HCT116 (cell line): ENCODE measurements at regions not wholly inside any gene's neighbourhood (a gene's known extent, or its start where the extent isn't known, plus 50 kb on each side); places are given as distances from the start of the nearest gene placed in this dataset.

Source experiments
- ATAC-seq: fragments of 200-7000 bp; cut with Tn5 transposase; 2 replicates; pipeline ENCODE4 v1.9.1; 2020; ENCODE audit warnings: mild to moderate bottlenecking, moderate library complexity
- BruUV-seq: library from RNA; stranded (reverse); fragments of 400-500 nt; replicated peaks from 2 replicates; lab custom pipeline; 2021; lab: Mats Ljungman, UMichigan
- CTCF ChIA-PET: fragments of 300-600 bp; sonication (Branson Sonifier 250); formaldehyde crosslinking; loops from one replicate; lab custom pipeline; 2021; ENCODE audit warnings: antibody characterized with exemption; lab: Charles Lee
- POLR2A ChIA-PET: fragments of 300-600, 350-600 bp; sonication (Branson Sonifier 250); formaldehyde crosslinking; loops from one replicate; lab custom pipeline; 2021; ENCODE audit warnings: antibody characterized with exemption; lab: Charles Lee
- RAD21 ChIA-PET, 2 experiments: fragments of 300-600 bp; sonication (Branson Sonifier 250); formaldehyde crosslinking; loops; one replicate each; lab custom pipeline; 2023; ENCODE audit warnings: low total read pairs in 2 of 2; ENCODE audit not compliant: uncharacterized antibody in 2 of 2, unreplicated experiment in 2 of 2, low non-redundant PET in 1 of 2; lab: Charles Lee
- DNase-seq: peaks from one replicate; pipeline ENCODE4 v3.0.0-alpha.2; 2010; ENCODE audit warnings: low read depth, low spot score
- H2AFZ ChIP-seq: fragments of 200-600 bp; shearing (Covaris generic), sonication (generic); 2 replicates; pipeline ENCODE4 v1.6.1; 2017; ENCODE audit warnings: low read depth, mixed run types, mixed read lengths, antibody characterized with exemption, low read length; ENCODE audit not compliant: poor library complexity, severe bottlenecking
- H3K27ac ChIP-seq: 2 replicates; pipeline ENCODE4 v1.5.1; 2012; ENCODE audit warnings: low read depth, low read length
- H3K27me3 ChIP-seq: fragments of 200-600 bp; sonication (generic); 2 replicates; pipeline ENCODE4 v1.6.1; 2016; ENCODE audit warnings: mixed run types, low read length, mixed read lengths; ENCODE audit not compliant: insufficient read depth
- H3K36me3 ChIP-seq, 2 experiments: fragments of 200-500 bp in 1 of 2; fragments of 200-600 bp in 1 of 2; sonication (Bioruptor generic) in 1 of 2; sonication (generic) in 1 of 2; 2 replicates each; pipeline versions ENCODE4 v1.5.1 to v1.6.1; 2014 to 2016; ENCODE audit warnings: low read length in 2 of 2, inconsistent platforms in 1 of 2, mixed read lengths in 1 of 2, mixed run types in 1 of 2; ENCODE audit not compliant: insufficient read depth in 2 of 2, control insufficient read depth in 1 of 2
- H3K4me1 ChIP-seq, 2 experiments: fragments of 200-600 bp in 1 of 2; sonication (generic) in 1 of 2; 2 replicates each; pipeline versions ENCODE4 v1.5.1 to v1.6.1; 2012 to 2017; ENCODE audit warnings: low read length in 2 of 2, inconsistent platforms in 1 of 2, mild to moderate bottlenecking in 1 of 2, mixed read lengths in 1 of 2, mixed run types in 1 of 2, moderate library complexity in 1 of 2; ENCODE audit not compliant: insufficient read depth in 2 of 2, control insufficient read depth in 1 of 2
- H3K4me2 ChIP-seq: fragments of 200-600 bp; sonication (generic); 2 replicates; pipeline ENCODE4 v1.6.1; 2017; ENCODE audit warnings: mixed run types, low read length, mixed read lengths
- H3K4me3 ChIP-seq, 2 experiments: fragments of 200-600 bp in 1 of 2; sonication (generic) in 1 of 2; replicated peaks in 1 of 2; 2 replicates each; pipeline ENCODE4 v1.5.1; 2011 to 2016; ENCODE audit warnings: low read length in 2 of 2, control low read depth in 1 of 2, low read depth in 1 of 2, mild to moderate bottlenecking in 1 of 2, mixed read lengths in 1 of 2, mixed run types in 1 of 2
- H3K79me2 ChIP-seq: fragments of 200-600 bp; sonication (generic); 2 replicates; pipeline ENCODE4 v1.6.1; 2017; ENCODE audit warnings: mild to moderate bottlenecking, mixed run types, low read length, moderate library complexity, mixed read lengths; ENCODE audit not compliant: insufficient read depth
- H3K9ac ChIP-seq: fragments of 200-600 bp; sonication (generic); 2 replicates; pipeline ENCODE4 v1.6.1; 2016; ENCODE audit warnings: low read length, mixed read lengths
- H3K9me2 ChIP-seq: fragments of 200-600 bp; sonication (generic), shearing (Covaris generic); 2 replicates; pipeline ENCODE4 v1.6.1; 2017; ENCODE audit warnings: mixed run types, mild to moderate bottlenecking, moderate library complexity; ENCODE audit not compliant: insufficient read depth
- H3K9me3 ChIP-seq, 2 experiments: fragments of 200-500 bp in 1 of 2; fragments of 200-600 bp in 1 of 2; sonication (Bioruptor generic) in 1 of 2; sonication (generic) in 1 of 2; 2 replicates each; pipeline ENCODE4 v1.6.1; 2014 to 2017; ENCODE audit warnings: low read length in 2 of 2, mixed read lengths in 2 of 2, inconsistent platforms in 1 of 2, low read depth in 1 of 2, mild to moderate bottlenecking in 1 of 2, mixed run types in 1 of 2, moderate library complexity in 1 of 2; ENCODE audit not compliant: control insufficient read depth in 1 of 2, insufficient read depth in 1 of 2
- H4K20me1 ChIP-seq: fragments of 200-600 bp; sonication (generic), shearing (Covaris generic); 2 replicates; pipeline ENCODE4 v1.6.1; 2017; ENCODE audit warnings: mixed run types, mild to moderate bottlenecking, moderate library complexity; ENCODE audit not compliant: insufficient read depth
- ATF3 ChIP-seq: IDR thresholded peaks from 2 replicates; pipeline ENCODE4 v1.6.1; 2012
- CEBPB ChIP-seq: IDR thresholded peaks from 2 replicates; pipeline ENCODE4 v1.6.1; 2012; ENCODE audit warnings: low read depth
- EGR1 ChIP-seq: IDR thresholded peaks from 2 replicates; pipeline ENCODE4 v1.6.1; 2012; ENCODE audit warnings: low read depth
- EZH2 ChIP-seq: fragments of 200-600 bp; sonication (generic); IDR thresholded peaks from 2 replicates; pipeline ENCODE4 v1.6.1; 2017; ENCODE audit warnings: antibody characterized with exemption, mixed run types
- JUND ChIP-seq: IDR thresholded peaks from 2 replicates; pipeline ENCODE4 v1.6.1; 2012
- POLR2A ChIP-seq: IDR thresholded peaks from 2 replicates; pipeline ENCODE4 v1.7.0; 2011; ENCODE audit warnings: borderline replicate concordance; ENCODE audit not compliant: insufficient read depth, insufficient read length; ENCODE audit errors: extremely low read depth
- POLR2AphosphoS5 ChIP-seq: IDR thresholded peaks from 2 replicates; pipeline ENCODE4 v1.6.1; 2011; ENCODE audit warnings: mild to moderate bottlenecking, low read depth, low read length, moderate library complexity
- RAD21 ChIP-seq: IDR thresholded peaks from 2 replicates; pipeline ENCODE4 v1.6.1; 2012; ENCODE audit warnings: low read depth, mild to moderate bottlenecking
- REST ChIP-seq: IDR thresholded peaks from 2 replicates; pipeline ENCODE4 v1.6.1; 2012; ENCODE audit warnings: low read depth
- SP1 ChIP-seq: IDR thresholded peaks from 2 replicates; pipeline ENCODE4 v1.6.1; 2012; ENCODE audit warnings: low read depth
- ZBTB33 ChIP-seq: IDR thresholded peaks from 2 replicates; pipeline ENCODE4 v1.6.1; 2011; ENCODE audit warnings: mild to moderate bottlenecking, low read length, moderate library complexity; ENCODE audit not compliant: insufficient replicate concordance; ENCODE audit errors: extremely low read depth
- ZFX ChIP-seq: fragments of 450-650 bp; IDR thresholded peaks from 2 replicates; pipeline ENCODE4 v1.6.1; 2017
- ZNF274 ChIP-seq: fragments of 200-500 bp; sonication (Bioruptor generic); IDR thresholded peaks from 2 replicates; pipeline ENCODE4 v1.6.1; 2014; ENCODE audit warnings: mild to moderate bottlenecking, low read depth, low read length, inconsistent platforms
- intact Hi-C: fragments of 100-400 bp; cut with micrococcal nuclease; formaldehyde crosslinking; loops from 2 replicates; pipeline ENCODE4 v1.10.0; 2022

- H3K9me3 ChIP-seq, result peaks cover 0 to 20% of the 10 kb centered on the region in 2 experiments; a peak in 2 of 4 replicates
- H3K9ac ChIP-seq, result no peak overlapping the region
- no peak for ATAC-seq
- H3K4me1 ChIP-seq, result no peaks in the 10 kb centered on the region
- no peak for TF ChIP-seq RAD21
- no peak for TF ChIP-seq EZH2
- no peak for TF ChIP-seq EGR1
- TF ChIP-seq ZNF274, result no peak
- no peak for TF ChIP-seq SP1
- TF ChIP-seq POLR2AphosphoS5, result no peak
- no peak for TF ChIP-seq ZBTB33
- TF ChIP-seq ATF3, result no peak
- TF ChIP-seq CEBPB, result no peak
- TF ChIP-seq ZFX, result no peak
- TF ChIP-seq REST, result no peak
- TF ChIP-seq POLR2A, result no peak
- TF ChIP-seq JUND, result no peak
- no peak overlapping the region for H3K27ac ChIP-seq
- no peak for DNase-seq
- H3K4me2 ChIP-seq, result no peak overlapping the region
- no peaks in the 10 kb centered on the region for H3K79me2 ChIP-seq
- H3K4me3 ChIP-seq, result no peak overlapping the region
- RAD21 ChIA-PET, result no interaction called here
- no peaks in the 10 kb centered on the region for H3K27me3 ChIP-seq
- H2AFZ ChIP-seq, result no peak overlapping the region
- intact Hi-C loops, result no loop called here
- H3K9me2 ChIP-seq, result no peaks in the 10 kb centered on the region
- CTCF ChIA-PET, result no interaction called here
- no peaks in the 10 kb centered on the region for H3K36me3 ChIP-seq
- no TSS peak for BruUV-seq
- H4K20me1 ChIP-seq, result no peaks in the 10 kb centered on the region
- POLR2A ChIA-PET, result no interaction called here
These were observed 481.3 kb downstream of the PIK3C3 start for GRCh38 chr18:42436222-42436765.
